Lung (tissue), 11 donors: ENCODE measurements at regions not wholly inside any gene's neighbourhood (a gene's known extent, or its start where the extent isn't known, plus 50 kb on each side); places are given as distances from the start of the nearest gene placed in this dataset.

Experiments
- ATAC-seq: fragments of 200-7000 bp; cut with Tn5 transposase; one replicate; pipeline ENCODE4 v1.9.1; 2020; ENCODE audit warnings: moderate number of reproducible peaks; ENCODE audit not compliant: insufficient read depth, low FRiP score
- DNase-seq, 3 donors: peaks; one replicate each; pipeline ENCODE4 v3.0.0-alpha.2; 2013 to 2017
- H3K27ac ChIP-seq, 2 donors: one replicate each; pipeline ENCODE4 v1.5.1; 2013; ENCODE audit warnings: mild to moderate bottlenecking in 2 of 2, moderate library complexity in 2 of 2, control low read depth in 1 of 2, inconsistent platforms in 1 of 2, low read depth in 1 of 2, low read length in 1 of 2
- H3K27me3 ChIP-seq, 3 donors: one replicate each; pipeline ENCODE4 v1.5.1; 2013; ENCODE audit warnings: low read length in 2 of 3; ENCODE audit not compliant: control insufficient read depth in 3 of 3, insufficient read depth in 3 of 3
- H3K36me3 ChIP-seq, 4 donors: one replicate each; pipeline ENCODE4 v1.5.1; 2013; ENCODE audit warnings: low read length in 4 of 4, mild to moderate bottlenecking in 1 of 4, moderate library complexity in 1 of 4; ENCODE audit not compliant: control insufficient read depth in 4 of 4, insufficient read depth in 4 of 4
- H3K4me1 ChIP-seq, 5 donors: one replicate each; pipeline ENCODE4 v1.5.1; 2013; ENCODE audit warnings: low read length in 5 of 5, mild to moderate bottlenecking in 2 of 5, moderate library complexity in 1 of 5; ENCODE audit not compliant: control insufficient read depth in 5 of 5, insufficient read depth in 5 of 5
- H3K4me3 ChIP-seq: one replicate; pipeline ENCODE4 v1.5.1; 2013; ENCODE audit warnings: mild to moderate bottlenecking, control low read depth, moderate library complexity
- H3K9ac ChIP-seq, 2 donors: one replicate each; pipeline ENCODE4 v1.5.1; 2013; ENCODE audit warnings: low read length in 2 of 2, control low read depth in 1 of 2; ENCODE audit not compliant: insufficient read depth in 1 of 2
- H3K9me3 ChIP-seq, 4 donors: one replicate each; pipeline ENCODE4 v1.5.1; 2013; ENCODE audit warnings: low read length in 3 of 4, mild to moderate bottlenecking in 1 of 4, moderate library complexity in 1 of 4; ENCODE audit not compliant: control insufficient read depth in 4 of 4, insufficient read depth in 3 of 4
- CTCF ChIP-seq: IDR thresholded peaks from 2 replicates; pipeline ENCODE4 v1.5.1; 2012; ENCODE audit warnings: mild to moderate bottlenecking; ENCODE audit errors: control extremely low read depth, extremely low read depth
- WGBS, 2 donors: extraction: QIAGEN DNeasy Blood & Tissue Kit; methylation state at CpG; one replicate each; pipeline ENCODE4 v1.1.7; 2013; 5-methylcytosine and 5-hydroxymethylcytosine counted together
- donor health status: control.
- donor health status: control.
- donor health status: Bipolar disorder and iron deficiency.
- donor health status: healthy.
- donor health status: DM: yes; HTN: yes; CAD: no.

DNA sequence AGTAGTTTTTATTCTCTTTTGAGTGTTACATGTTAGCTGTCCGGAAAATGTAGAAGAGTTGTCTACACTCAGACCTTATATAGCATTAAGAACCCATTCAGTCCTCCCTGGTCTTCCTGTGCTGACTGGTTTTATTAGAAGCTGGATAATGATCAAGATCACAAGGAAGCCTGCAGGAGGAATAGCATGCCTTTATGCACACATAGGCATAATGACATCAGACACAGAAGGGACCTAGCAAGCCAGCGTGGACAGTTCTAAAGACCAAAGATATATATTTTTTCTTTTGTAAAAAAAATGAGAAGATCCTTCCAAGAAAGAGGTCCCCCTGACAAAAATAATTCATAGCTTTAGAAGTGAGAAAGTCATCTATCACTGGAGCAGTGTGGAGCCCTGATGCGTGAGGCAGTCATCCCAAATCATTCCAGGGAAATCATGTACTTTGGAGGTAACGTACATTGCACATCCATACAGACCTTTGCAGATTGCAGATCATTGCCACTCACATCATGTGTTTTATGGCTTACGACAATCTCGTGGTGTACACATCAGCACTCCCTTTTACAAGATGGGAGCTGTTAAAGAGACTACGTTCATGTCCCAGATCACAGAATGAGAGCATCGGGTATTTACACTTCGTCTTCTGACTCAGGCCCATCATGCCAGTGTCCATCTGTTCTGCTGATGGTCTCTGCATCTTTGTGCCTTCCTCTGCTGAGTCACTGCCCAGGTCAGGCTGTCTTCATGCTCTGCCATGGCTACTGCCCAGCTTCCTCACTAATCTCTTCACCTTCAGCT is 334.0 kb downstream of the SOCS6 start:
- Histone ChIP-seq H3K9ac (no peak overlapping the region), H3K27me3 (no peaks in the 10 kb centered on the region), H3K27ac (no peak overlapping the region), H3K9me3 (peaks cover 0 to 4% (median 0%) of the 10 kb centered on the region in 4 donors), H3K4me1 (peaks cover 0 to 2% (median 0%) of the 10 kb centered on the region in 5 donors), H3K4me3 (no peak overlapping the region), H3K36me3 (no peaks in the 10 kb centered on the region)
- ATAC-seq = no peak
- 81 to 83% methylated on average over 9 of the region's 9 CpGs for WGBS, 2 donors
- no peak for TF ChIP-seq CTCF
- no peak for DNase-seq

DNA sequence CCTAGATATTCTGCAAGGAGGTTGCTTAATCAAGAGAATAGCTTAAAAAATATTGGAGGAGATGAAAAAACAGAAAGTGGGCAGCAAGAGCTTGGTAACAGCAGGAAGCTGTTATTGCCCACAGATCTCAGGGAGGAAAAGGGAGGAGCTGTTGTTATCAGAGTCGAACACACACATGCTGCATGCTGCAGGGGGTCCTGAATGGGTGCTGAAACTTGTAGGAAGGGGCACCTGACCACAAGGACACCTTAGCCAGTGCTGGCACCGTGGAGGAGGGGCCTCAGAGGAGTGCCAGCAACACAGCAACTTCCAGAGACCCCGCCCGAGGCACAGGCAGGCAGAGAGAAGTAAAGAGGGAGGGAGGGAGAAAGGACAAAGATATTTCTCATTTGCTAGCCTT is 332.9 kb downstream of the SOCS6 start:
- Histone ChIP-seq H3K9me3 (peaks cover 0 to 6% (median 0%) of the 10 kb centered on the region in 4 donors), H3K27ac (no peak overlapping the region), H3K4me1 (peaks cover 0 to 2% (median 0%) of the 10 kb centered on the region in 5 donors), H3K27me3 (no peaks in the 10 kb centered on the region), H3K9ac (no peak overlapping the region), H3K4me3 (no peak overlapping the region), H3K36me3 (no peaks in the 10 kb centered on the region)
- ATAC-seq (no peak), DNase-seq (no peak)
- no peak for TF ChIP-seq CTCF
- WGBS, 2 donors = 10 to 19% methylated on average over 4 of the region's 4 CpGs

GRCh38 chr18:70620837-70621612 is 332.2 kb downstream of the SOCS6 start:
- no peak overlapping the region for H3K27ac ChIP-seq
- WGBS, 2 donors = 62 to 68% methylated on average over 2 of the region's 2 CpGs
- H3K36me3 ChIP-seq = no peaks in the 10 kb centered on the region
- DNase-seq (no peak), ATAC-seq (no peak)
- no peak for TF ChIP-seq CTCF
- no peak overlapping the region for H3K4me3 ChIP-seq
- H3K4me1 ChIP-seq = peaks cover 0 to 2% (median 0%) of the 10 kb centered on the region in 5 donors
- no peaks in the 10 kb centered on the region for H3K27me3 ChIP-seq
- no peak overlapping the region for H3K9ac ChIP-seq
- peaks cover 0 to 7% (median 0%) of the 10 kb centered on the region in 4 donors for H3K9me3 ChIP-seq
